WTC11 (cell line): ENCODE measurements at regions not wholly inside any gene's neighbourhood (a gene's known extent, or its start where the extent isn't known, plus 50 kb on each side); places are given as distances from the start of the nearest gene placed in this dataset.
A peak's percentile ranks its signal among the peaks of the same experiment; 100 is the strongest.

Experiments used
- AFF4 ChIP-seq: sonication (generic); formaldehyde crosslinking; IDR thresholded peaks from 2 replicates; pipeline ENCODE4 v1.8.1; 2023; ENCODE audit warnings: mild to moderate bottlenecking, missing genetic modification reagents, borderline replicate concordance
- CTCF ChIP-seq: fragments of 200-600 bp; IDR thresholded peaks from 2 replicates; pipeline ENCODE4 v1.8.0; 2022; ENCODE audit warnings: antibody characterized with exemption
- ERG ChIP-seq: fragments of 250-450 bp; sonication (Bioruptor Pico); IDR thresholded peaks from 2 replicates; pipeline ENCODE4 v1.8.0; 2021; ENCODE audit warnings: mild to moderate bottlenecking
- ESRRA ChIP-seq: sonication (generic); formaldehyde crosslinking; IDR thresholded peaks from 2 replicates; pipeline ENCODE4 v1.8.1; 2022; ENCODE audit warnings: mild to moderate bottlenecking, missing genetic modification reagents, borderline replicate concordance
- FOXK1 ChIP-seq: sonication (generic); formaldehyde crosslinking; IDR thresholded peaks from 2 replicates; pipeline ENCODE4 v1.8.0; 2022; ENCODE audit warnings: mild to moderate bottlenecking, moderate library complexity, missing genetic modification reagents
- IRF2 ChIP-seq: sonication (generic); formaldehyde crosslinking; IDR thresholded peaks from 2 replicates; pipeline ENCODE4 v1.8.0; 2022; ENCODE audit warnings: low read depth, missing genetic modification reagents, borderline replicate concordance
- TCF7 ChIP-seq: sonication (generic); formaldehyde crosslinking; IDR thresholded peaks from 2 replicates; pipeline ENCODE4 v1.8.0; 2022; ENCODE audit warnings: mild to moderate bottlenecking, low read depth, missing genetic modification reagents, moderate library complexity
- TF ChIP-seq, protein P1 (sequence below): sonication (generic); formaldehyde crosslinking; IDR thresholded peaks from 2 replicates; pipeline ENCODE4 v1.8.0; 2022; ENCODE audit warnings: mild to moderate bottlenecking, missing genetic modification reagents

DNA sequence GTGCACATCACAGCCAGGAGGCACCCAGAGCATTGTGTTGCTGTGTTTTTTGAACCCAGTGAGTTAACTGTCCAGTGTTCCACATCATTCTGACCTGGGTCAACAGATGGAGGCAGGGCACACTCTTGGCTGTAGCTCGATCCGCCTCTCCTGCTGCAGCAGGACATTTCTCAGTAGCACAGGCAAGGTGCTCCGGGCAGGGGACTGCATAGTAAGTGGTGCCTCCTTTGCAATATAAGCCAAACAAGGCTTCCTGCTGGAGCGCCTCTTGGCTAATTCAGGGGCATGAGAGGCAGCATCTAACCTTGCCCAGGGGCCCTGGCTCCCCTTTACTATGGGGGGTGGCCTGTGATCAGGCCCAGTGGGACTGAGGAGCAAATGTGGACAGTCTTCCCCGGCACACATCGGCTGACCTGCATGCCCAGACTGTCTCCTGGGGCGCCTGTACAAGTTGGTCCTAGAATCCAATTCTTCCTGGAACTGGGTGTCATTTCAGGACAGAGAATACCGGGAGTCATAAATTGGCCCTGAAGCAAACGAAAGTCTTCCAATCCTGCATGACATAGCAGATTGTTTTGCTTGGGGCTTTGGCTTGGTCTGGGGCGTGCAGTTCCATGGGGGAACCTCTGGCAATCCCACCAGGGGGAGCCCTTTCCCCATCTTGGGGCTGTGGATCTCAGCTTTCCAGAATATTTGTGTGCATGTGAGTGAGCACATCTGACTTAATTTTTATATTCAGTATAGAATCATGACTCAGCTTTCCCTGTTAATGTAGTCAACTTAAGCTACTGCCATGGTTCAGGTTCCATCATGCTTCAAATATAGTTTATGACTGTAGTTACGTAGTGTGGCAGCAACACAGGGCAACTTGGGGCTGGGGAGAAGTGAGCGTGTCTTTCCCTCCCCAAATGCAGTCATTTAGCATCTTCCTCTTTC lies 56.0 kb upstream of the DDR1 start:
- TF ChIP-seq FOXK1 (CRISPR knock-in tag) (no peak), CTCF (peak; percentile 79), ERG (CRISPR knock-in tag) (no peak), TCF7 (no peak), AFF4 (CRISPR knock-in tag) (no peak), ESRRA (no peak), IRF2 (CRISPR knock-in tag) (no peak)
- TF ChIP-seq, protein P1, sequence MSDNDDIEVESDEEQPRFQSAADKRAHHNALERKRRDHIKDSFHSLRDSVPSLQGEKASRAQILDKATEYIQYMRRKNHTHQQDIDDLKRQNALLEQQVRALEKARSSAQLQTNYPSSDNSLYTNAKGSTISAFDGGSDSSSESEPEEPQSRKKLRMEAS (CRISPR knock-in tag): no peak
